Kasumi-1 (cell line): ENCODE measurements at regions not wholly inside any gene's neighbourhood (a gene's known extent, or its start where the extent isn't known, plus 50 kb on each side); places are given as distances from the start of the nearest gene placed in this dataset.

Experiments used
- DNase-seq, 2 experiments: peaks; one replicate each; lab custom pipeline; 2025; lab: John Stamatoyannopoulos, UW

DNA sequence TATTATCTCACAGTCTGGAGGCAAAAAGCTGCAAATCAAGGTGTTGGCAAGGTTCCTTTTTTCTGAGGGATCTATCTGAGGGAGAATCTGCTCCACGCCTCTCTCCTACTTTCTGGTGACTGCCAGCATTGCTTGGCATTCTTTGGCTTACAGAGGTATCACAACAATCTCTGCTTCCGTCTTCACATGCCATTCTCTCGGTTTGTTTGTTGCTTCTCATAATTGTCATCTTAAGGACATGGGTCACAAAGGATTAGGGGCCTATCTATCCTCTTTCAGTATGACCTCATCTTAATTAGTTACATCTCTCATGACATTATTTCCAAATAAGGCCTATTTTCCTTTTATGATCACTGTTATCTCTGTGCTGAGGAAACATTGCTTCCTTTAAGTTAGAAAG, 345.0 kb downstream of the FOXG1 start:
- no peak for DNase-seq

DNA sequence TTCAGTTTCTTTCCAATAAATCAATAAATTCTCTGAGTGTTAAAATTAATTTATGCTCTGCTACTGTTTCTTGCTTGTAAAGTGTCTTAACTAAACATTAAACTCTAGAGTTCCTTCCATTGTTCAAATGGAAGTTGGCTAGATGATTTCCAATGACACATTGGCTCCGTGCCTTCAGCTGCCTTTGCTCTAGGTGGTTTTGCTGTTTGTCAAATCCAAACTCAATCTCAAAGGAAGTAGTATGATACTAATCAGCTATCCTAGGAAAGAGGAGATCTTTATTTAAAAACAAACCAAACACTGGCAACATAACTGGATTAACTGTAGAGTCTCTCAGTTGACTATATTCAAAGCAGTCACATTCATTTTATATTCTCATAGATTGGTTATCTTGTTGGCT, 356.4 kb downstream of the FOXG1 start:
- no peak for DNase-seq

DNA sequence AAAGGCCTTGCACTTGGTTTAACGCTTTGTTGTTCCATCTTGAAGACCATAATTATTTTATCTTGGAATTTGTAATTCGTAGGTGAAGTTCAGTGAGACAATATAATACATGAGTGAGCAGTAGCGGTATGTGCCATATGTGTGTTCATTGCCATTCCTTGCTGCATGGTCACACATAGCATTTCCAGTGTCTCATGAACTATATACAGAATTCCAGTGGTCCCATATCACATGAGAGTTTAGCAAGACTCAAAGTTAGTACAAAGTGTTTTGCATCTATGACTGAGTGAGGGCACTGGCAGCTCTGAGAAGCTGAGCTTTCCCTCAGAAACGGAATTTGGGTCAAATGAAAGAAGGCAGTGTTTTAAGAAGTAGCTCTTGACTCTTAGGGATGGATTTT, 359.8 kb downstream of the FOXG1 start:
- no peak for DNase-seq

DNA sequence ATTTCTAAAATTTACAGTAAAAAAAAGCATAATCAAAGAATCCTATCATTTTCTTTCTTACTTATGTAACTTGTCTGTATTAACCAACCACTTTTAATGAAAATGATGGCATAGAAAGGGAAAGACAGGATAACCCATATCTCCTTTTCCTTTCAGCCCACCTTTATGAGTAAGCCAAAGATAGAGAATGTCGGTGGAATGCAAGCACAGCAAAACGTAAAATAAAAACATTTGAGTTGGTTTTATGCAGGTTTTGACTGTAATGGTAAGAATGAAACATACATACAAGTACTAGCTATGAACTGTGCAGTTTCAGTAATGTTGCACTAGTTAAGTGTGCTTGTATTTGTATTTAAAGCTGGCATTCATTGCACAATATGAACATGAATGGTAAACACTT, 360.3 kb downstream of the FOXG1 start:
- DNase-seq: no peak

DNA sequence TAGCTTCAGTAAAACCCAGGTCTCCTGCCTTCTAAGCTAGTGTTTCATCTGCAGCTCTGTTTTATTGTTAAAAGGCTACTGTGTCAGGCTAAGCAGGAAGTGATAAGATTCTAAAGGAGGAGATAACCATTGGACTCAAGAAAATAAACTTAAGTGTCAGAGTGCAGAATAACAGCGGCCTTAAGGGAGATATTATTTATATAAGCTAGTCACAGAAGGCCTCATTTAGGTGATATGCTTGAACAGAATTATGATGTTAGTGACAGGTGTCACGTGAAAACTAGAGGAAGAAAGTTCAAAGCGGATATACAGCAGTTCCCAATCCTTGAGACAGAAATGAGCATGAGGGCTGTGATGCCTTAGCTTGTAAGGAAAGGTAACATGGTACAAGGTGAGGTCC, 373.4 kb downstream of the FOXG1 start:
- no peak for DNase-seq

DNA sequence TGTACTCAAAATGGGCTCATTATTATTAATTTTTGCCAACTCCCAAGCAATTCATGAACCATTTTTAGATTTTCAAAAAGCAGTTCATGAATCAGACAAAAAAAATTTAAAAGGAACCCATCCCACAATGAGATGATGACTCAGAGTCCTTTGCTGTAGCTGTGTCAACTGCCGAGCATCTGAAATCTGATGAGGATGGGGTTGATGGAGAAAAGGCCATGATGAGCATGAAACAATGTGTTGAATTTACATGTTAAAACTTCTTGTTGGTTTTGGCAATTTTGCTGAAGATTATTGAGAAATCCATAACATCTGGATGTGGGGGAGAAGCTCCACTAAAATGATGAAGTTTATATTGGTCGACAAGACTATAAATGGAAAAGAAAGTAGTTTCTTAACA, 378.0 kb downstream of the FOXG1 start:
- DNase-seq: no peak

DNA sequence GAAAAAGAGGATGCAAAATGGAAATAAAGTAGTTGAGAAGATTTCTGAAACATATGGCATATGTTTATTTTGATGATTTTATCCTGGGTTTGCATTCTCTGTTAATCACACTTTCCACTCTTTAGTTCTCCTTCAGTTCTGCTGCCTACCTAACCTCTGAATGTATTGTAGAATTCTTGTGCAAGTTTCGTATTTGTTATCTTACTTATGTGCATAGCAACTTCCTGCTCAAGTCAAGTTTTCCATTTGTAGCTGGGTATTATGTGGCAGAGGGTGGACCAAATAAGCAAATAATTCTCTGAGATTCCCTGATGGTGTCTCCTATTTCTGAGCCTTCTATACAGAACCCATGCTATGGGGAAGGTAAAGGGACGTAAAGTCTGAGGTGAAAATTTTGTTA, 381.6 kb downstream of the FOXG1 start:
- no peak for DNase-seq

DNA sequence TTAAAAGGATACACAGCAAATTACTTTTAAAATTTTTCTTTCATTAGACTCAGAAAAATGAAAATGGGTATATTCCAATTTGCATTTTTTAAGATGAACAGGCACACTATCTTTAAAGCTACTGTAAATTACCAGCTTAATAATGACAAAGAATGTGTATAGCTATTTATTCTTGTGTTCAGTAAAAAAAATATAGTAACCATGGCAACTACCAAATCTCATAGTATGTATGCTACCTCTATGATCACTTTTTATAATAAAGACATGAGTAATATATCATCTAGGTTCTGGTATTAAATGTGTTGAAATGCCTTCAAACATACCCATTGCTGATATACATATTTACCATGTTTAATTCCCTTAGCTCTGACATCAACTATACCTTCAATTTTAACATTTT, 383.2 kb downstream of the FOXG1 start:
- DNase-seq: no peak

DNA sequence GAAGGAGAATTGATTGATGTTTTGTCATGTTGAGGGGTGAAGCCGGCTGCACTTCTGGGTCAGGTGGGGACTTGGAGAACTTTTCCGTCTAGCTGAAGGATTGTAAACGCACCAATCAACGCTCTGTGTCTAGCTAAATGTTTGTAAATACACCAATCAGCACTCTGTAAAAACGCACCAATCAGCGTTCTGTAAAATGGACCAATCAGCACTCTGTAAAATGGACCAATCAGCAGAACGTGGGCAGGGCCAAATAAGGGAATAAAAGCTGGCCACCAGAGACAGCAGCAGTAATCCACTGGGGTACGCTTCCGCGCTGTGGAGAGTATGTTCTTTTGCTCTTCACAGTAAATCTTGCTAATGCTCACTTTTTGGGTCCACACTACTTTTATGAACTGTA, 384.1 kb downstream of the FOXG1 start:
- DNase-seq: no peak

DNA sequence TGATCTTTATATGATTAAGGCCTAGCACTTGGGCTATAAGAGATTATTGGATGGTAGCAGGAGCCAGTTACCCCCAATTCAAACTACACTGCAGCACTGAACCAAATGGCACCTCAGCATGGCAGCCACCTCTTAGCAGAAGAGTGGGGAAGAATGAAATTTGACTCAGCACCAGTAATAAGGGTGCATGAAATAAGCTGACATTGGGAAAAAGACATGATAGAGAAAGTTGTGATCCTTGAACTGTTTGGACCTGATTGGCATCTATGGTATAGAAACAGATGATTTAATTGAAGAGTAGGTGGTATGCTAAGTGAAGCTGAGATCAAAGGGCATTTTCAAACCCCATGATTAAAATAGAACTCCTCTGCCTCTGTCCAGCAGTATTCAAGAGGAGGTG, 389.5 kb downstream of the FOXG1 start:
- no peak for DNase-seq

DNA sequence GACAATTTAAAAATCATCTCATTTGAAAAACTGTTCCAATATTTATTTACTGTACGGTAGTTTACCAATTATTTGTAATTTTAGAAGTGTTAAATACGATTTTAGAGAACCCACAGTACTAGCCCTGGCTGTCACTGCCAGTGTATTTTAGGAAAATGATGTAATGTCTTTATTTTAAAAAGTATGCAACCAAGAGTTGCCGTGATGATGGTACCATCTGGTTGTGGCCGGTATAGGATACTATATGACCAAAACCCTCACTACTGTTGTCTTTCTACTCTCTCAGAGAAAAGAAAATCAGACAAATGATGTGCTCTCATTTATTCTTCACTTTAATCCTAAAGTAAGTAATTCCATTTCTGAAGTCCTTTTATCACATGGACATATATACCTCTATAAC, 395.0 kb downstream of the FOXG1 start:
- no peak for DNase-seq

DNA sequence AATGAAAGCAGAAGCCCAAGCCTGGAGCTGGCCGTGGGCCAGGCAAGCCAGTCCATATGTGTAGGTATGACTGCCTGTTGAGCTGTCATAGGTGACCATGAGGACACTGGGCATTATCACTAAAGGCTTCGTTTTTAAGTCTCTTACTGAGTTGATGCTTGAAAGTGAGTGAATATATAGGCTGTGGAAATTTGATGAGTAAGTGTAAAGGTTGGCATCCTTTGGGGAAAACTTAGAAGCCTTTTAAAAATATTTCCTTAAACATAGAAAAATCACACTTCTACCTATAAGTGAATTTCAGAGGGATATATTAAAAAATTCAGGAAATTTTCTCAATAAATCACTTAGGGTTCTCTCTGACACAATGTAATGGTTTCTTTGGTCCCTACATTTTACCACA, 396.5 kb downstream of the FOXG1 start:
- no peak for DNase-seq

DNA sequence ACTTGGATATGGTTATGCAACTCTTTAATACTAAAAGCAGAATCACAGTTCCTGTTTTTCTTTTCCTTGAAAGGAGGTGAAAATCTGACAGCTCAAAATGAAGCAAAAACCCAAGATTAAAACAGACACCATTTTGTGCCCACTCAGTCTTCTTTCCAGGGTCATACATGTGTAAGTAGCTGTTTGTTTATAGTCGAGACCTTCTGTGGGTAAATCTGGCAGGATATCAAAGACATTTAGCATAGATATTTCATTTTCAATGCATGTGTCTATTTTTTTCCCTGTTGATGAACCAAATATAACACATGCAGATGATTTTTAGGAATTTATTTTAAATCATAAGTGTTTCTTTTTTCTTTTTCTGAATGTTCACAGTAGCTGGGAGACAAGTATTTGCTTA, 398.8 kb downstream of the FOXG1 start:
- no peak for DNase-seq

DNA sequence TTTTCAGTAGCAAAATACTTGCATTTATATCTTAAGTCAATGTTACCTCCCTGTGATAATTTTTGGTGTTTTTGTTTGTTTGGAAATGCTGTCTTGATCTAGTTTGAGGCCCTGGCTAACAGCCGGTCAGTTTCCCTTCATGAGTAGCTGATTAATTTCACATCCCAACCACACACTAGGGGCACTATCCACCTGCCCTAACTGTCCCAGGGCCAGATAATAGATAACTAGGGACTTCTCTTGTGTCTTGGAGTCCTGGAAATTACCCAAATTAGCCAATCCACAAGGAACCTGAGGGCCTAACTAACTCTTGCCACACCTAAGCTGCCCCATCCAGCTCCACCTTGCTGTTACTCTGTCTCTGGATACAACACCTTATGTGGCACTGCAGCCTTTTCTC, 399.9 kb downstream of the FOXG1 start:
- DNase-seq: no peak

DNA sequence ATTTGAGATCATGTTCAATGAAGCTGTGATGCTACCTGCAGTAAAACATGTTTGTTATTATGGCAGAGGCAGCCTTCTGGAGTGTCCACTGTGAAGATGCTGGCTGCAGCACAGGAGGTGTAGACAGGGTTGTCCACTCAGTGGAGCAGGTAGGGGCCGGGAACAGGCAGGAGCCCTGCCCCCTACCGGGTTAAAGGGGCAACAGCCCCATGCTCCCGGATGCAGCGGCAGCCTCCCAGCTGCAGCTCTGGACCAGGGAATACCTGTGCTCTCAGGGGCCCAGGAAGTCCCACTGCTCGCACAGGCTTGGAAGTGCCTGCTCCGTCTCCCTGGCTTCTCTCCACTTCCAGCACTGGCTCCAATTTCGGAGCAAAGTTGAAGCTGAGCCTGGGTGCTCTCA, 401.6 kb downstream of the FOXG1 start:
- no peak for DNase-seq

DNA sequence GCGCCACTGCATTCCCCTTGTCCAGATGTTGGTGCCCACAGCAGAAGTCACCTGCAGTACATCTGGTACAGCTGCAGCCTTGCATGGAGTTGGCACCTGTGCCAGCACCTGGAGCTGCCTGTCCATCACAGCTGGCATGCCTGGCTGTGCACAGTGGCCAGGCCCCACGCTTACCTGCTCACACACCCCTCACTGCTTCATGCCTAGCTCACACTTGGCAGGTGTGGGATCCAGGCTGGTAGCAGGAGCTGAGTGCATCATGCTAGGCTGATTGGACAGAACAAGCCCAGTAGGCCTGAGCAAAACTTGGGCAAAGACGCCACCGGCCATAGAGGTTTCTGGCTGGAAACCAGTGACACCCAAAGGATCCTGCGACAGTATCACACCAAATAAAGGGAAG, 402.8 kb downstream of the FOXG1 start:
- no peak for DNase-seq

DNA sequence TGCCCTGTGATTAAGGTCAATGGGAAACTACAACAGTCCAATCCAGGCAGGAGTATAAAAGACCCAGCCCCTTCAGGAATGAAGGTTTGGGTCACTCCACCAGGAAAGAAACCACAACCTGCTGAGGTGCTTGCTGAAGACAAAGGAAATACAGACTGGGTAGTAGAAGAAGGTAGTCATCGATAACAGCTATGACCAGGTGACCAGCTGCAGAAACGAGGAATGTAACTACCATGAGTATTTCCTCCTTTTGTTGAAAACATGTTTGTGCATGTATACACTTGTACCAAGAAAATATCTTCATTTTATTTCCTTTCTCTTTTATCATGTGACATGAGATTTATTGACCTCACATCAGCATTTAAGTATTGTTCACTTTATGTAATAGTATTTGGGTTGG, 409.1 kb downstream of the FOXG1 start:
- no peak for DNase-seq

DNA sequence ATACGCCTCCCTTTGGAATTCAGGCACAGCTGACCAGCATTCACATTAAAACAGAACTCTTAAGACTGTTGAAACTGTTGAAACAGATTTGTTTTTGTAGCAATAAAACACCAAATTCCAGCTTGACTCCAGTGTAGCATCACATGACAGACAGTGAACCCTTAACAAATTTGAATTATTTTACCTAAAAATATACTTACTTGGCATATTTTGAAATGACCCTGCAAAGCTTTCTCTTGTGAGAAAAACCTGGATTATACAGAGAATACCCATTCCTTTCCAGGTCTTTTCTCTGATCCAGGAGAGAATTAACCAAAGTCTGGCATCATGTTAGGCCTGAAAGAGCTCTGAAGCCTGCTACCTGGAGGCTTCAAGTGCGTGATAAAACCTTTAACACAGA, 410.3 kb downstream of the FOXG1 start:
- DNase-seq: no peak

DNA sequence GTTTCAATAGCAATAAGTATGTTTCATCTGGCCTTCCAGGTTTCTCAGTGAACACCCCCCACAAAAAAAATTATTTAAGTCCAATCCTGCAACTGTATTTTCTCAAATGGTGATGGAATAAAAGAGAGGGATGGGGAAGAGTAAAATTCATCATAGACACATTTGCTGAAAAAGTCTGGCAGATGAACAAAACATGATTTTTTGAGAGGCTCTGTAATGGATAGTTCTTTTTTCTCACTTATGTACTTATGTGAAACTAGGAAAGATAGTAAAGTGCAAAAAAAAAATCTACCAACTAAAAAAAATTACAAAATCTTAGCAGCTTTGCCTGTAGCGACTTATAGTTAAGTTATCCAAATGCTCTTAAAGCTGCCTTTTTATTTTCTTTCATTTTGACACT, 412.4 kb downstream of the FOXG1 start:
- no peak for DNase-seq

DNA sequence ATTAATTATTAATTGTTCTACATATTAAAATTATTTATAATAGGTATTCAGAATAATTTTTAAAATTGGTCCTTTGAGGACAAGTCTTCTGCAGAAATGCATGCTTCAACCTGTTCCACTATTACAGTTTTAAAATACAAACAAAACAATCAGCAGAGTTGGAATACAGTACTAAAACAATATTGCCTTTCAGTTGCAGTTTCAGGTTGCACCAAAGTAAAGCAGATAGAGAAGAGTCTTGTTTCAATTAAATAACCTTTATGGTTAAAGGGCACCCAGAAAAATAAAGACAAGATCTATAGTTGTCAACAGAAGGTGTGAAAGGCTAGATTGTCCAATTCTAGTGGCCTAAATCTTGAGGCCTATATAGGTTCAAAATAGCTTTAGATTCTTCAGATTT, 424.5 kb downstream of the FOXG1 start:
- no peak for DNase-seq

DNA sequence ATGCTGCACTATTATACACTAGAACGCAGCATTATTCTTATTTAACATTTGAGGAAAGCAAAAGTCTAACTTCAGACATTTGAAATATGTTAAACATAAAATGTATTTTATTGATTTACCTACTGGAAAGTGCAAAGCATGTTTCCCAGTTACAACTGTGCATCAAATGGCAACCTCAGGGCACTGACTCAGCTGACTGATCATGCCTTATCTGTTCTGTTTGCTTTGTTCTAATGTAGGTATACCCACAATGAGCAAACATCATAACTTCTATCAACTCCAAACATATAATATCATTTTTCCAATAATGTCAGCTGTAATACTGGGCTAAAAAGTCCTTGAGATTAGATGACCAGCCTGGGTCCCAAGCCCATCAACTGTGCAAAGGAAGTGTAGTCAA, 431.0 kb downstream of the FOXG1 start:
- no peak for DNase-seq

DNA sequence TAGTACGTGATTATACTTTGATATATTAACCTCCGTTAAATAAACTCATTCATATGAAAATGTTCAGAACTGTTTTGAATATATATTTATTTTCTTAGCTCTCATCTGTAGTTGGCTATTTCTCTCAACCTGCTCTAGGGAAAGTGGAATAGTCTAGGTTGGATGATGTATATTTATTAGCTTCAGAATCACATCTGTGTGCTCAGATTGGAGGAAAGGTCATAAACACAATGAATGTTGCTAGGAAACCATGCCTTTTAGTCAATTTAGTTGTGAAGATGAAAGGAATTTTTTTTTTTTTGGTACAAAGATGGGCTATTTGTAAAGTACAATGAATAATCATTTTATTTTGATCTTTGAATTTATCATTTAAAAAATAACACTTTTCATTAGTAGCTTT, 439.1 kb downstream of the FOXG1 start:
- DNase-seq: no peak

DNA sequence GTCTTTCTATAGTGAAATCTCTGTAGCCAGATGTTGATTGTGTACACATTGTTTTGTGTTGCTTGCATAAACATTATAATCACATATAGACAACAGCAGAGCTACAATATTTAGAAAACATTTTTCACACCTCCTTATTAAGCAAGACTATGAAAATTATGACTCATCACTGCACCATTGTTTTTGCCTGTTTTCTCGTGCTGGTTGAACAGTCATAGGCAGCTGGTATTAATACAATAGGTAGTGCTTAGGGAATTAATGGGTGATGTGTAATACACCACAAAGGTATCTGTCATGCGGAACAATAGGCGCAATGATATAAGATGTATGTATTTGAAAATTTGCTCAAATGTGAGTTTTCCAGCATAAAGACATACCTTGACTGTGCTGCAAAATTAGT, 449.3 kb downstream of the FOXG1 start:
- DNase-seq: no peak

DNA sequence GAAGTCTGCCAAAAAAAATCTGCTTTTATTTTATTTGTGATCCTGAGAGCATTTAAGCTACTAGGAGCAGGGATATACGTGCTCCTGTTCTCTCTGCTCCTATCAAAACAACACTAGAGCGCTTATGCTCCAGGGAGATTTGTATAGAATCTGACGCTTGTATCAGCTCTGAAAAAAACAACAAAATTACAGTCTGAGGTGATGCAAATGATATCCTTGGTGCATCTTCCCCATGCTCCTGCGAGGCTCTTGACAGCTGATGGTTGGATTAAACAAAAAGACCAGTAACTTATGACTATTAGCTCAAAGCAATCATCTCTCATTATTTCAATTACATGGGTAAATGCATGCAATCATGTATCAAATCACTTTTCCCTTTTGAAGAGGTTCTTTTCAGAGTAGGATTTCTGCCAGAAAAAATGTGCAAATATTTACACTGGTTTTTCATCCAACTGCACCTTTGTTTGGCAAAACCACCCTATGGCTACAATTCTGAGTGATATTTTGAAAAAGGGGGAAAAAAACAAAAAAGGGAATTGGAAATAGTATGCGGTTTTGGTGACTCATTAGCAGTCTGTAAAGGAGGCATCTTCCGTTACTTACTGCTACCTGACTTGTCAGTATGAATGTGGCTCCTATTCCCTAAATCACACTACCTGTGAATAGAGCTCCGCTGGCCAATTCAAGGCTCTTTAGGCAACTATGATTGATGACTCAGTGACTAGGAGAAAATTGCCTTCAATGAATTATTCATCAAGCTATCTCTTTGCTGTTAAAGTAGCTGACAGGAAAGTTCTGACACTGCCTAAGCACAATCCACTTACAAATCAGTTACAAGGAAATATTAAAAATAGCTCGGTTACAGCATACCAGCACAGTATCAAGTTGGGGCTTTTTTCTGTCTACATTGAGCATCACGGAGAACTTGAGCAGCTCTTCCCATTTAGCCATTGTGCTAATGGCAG, 450.0 kb downstream of the FOXG1 start:
- DNase-seq: no peak
